Ovary (tissue), 7 donors: ENCODE measurements at regions not wholly inside any gene's neighbourhood (a gene's known extent, or its start where the extent isn't known, plus 50 kb on each side); places are given as distances from the start of the nearest gene placed in this dataset.

Experiments used
- DNase-seq, 5 donors: peaks; one replicate each; pipeline ENCODE4 v3.0.0-alpha.2; 2019 to 2020
- H3K27ac ChIP-seq, 2 donors: fragments of 200-600 bp; one replicate each; pipeline versions ENCODE4 v1.5.1 to v1.8.0; 2019 to 2022
- H3K27me3 ChIP-seq: fragments of 200-600 bp; one replicate; pipeline ENCODE4 v1.8.0; 2022
- H3K36me3 ChIP-seq: fragments of 200-600 bp; sonication (generic); one replicate; pipeline ENCODE4 v1.5.1; 2019
- H3K4me1 ChIP-seq: one replicate; pipeline ENCODE4 v1.8.1; 2013; ENCODE audit warnings: mild to moderate bottlenecking, moderate library complexity; ENCODE audit not compliant: insufficient read depth
- H3K4me3 ChIP-seq: fragments of 200-600 bp; sonication (generic); one replicate; pipeline ENCODE4 v1.5.1; 2017
- H3K9me3 ChIP-seq, 2 donors: fragments of 200-600 bp in 1 of 2; sonication (generic) in 1 of 2; one replicate each; pipeline versions ENCODE4 v1.5.1 to v1.8.1; 2013 to 2019; ENCODE audit warnings: mild to moderate bottlenecking in 1 of 2, moderate library complexity in 1 of 2
- EP300 ChIP-seq: sonication (generic); formaldehyde crosslinking; IDR thresholded peaks from one replicate; pipeline ENCODE4 v1.6.1; 2017; ENCODE audit warnings: antibody characterized with exemption
- POLR2A ChIP-seq: fragments of 450-650 bp; IDR thresholded peaks from one replicate; pipeline ENCODE4 v1.6.1; 2017; ENCODE audit warnings: antibody characterized with exemption, mild to moderate bottlenecking, moderate library complexity
- WGBS, 3 donors: extraction: QIAGEN DNeasy Blood & Tissue Kit in 1 of 3; methylation state at CpG; one replicate each; pipeline versions ENCODE4 v1.1.5 to v1.1.7; 2013 to 2017; 5-methylcytosine and 5-hydroxymethylcytosine counted together
- intact Hi-C, 4 donors: fragments of 100-400 bp; cut with DNase I; formaldehyde crosslinking; loops; one replicate each; pipeline versions ENCODE4 v1.11.0 to v1.15.1; 2022 to 2023
- TF ChIP-seq, protein P1 (sequence below), 3 donors: fragments of 450-650 bp in 2 of 3; fragments of 200-600 bp in 1 of 3; IDR thresholded peaks; one replicate each; pipeline versions ENCODE4 v1.5.1 to v1.8.0; 2016 to 2022; ENCODE audit warnings: antibody characterized with exemption in 3 of 3, mild to moderate bottlenecking in 1 of 3
- donor health status: DM: no; HTN: no; CAD: no; lungs with moderate emphysema.
- donor health status: DM: no; HTN: no; CAD: no.
- donor health status: Bipolar disorder and iron deficiency.
- donor health status: DM: no; HTN: no; CAD: no.
- donor health status: DM: yes; HTN: yes; CAD: no.

DNA sequence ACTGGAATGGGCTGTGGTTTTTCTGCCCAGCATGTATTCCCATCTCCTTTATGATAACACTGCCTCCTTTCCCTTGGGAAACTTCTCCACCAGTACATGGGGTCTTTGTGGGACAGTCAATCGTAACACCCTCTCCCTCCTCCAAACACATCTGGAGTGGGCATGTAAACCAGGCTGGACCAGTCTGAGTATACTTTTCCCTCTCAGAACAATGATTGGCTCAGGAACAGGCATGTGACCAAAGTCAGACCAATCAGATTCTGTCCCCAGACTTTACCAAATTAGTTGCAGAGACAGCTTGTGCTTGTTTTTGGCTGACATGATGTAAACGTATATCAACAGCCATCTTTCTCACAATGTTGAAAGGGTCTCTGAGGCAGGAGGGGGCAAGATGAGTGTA lies 97.1 kb upstream of the CRBN start:
- 85 to 94% (median 87%) methylated on average over 2 of the region's 2 CpGs for WGBS, 3 donors
- intact Hi-C loops = no loop called here
- Histone ChIP-seq H3K9me3 (no peaks in the 10 kb centered on the region), H3K27ac (no peak overlapping the region), H3K4me1 (no peaks in the 10 kb centered on the region), H3K27me3 (no peaks in the 10 kb centered on the region), H3K36me3 (no peaks in the 10 kb centered on the region), H3K4me3 (no peak overlapping the region)
- no peak for DNase-seq
- no peak for TF ChIP-seq POLR2A
- no peak for TF ChIP-seq EP300
- TF ChIP-seq, protein P1, sequence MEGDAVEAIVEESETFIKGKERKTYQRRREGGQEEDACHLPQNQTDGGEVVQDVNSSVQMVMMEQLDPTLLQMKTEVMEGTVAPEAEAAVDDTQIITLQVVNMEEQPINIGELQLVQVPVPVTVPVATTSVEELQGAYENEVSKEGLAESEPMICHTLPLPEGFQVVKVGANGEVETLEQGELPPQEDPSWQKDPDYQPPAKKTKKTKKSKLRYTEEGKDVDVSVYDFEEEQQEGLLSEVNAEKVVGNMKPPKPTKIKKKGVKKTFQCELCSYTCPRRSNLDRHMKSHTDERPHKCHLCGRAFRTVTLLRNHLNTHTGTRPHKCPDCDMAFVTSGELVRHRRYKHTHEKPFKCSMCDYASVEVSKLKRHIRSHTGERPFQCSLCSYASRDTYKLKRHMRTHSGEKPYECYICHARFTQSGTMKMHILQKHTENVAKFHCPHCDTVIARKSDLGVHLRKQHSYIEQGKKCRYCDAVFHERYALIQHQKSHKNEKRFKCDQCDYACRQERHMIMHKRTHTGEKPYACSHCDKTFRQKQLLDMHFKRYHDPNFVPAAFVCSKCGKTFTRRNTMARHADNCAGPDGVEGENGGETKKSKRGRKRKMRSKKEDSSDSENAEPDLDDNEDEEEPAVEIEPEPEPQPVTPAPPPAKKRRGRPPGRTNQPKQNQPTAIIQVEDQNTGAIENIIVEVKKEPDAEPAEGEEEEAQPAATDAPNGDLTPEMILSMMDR (IDR thresholded peaks at IDR 0.05) = no peak

DNA sequence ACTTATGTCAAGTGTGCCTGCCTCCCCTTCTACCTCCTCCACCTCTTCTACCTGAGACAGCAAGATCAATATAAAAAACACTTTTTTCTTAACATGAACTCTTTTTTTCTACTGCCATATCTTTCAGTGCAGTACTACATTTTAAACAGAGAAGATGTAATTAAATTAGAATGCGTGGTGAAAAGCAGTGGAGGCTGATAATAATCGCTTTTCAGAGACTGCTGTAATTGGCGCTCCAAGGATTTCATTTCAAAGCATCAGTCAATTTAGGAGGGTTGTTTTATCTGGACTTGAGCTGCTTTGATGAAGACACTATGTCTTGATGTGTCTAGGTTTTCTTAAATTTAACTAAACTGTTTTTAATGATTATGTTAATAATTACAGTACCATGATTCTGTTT lies 85.3 kb upstream of the CRBN start:
- DNase-seq = no peak
- Histone ChIP-seq H3K27me3 (no peaks in the 10 kb centered on the region), H3K4me1 (no peaks in the 10 kb centered on the region), H3K36me3 (no peaks in the 10 kb centered on the region), H3K27ac (no peak overlapping the region), H3K9me3 (no peaks in the 10 kb centered on the region), H3K4me3 (no peak overlapping the region)
- TF ChIP-seq EP300 (no peak), POLR2A (no peak)
- TF ChIP-seq, protein P1 (IDR thresholded peaks at IDR 0.05) = no peak
- WGBS, 3 donors = 34 to 54% (median 49%) methylated on average over 3 of the region's 3 CpGs
- intact Hi-C loops = no loop called here

DNA sequence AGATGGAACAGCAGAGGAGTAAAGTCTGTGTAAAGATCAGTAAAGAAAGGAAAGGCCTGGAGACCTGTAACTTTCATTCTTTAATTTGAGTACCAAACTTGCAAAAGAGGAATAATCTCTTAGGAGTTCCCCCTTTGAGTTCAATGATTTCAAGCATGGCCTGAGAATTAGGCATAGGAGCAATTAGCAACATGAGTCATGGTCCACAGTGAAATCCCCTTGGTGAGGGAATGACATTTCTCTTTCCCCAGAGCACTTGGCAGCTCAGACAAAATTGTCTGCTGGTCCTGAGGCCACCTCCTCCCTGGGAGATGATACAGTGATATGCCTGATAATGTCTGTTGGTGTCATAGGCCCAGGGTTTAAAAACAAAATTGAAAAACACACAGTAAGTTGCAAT lies 81.4 kb upstream of the CRBN start:
- no peaks in the 10 kb centered on the region for H3K9me3 ChIP-seq
- no peak for TF ChIP-seq POLR2A
- TF ChIP-seq, protein P1 (IDR thresholded peaks at IDR 0.05) = no peak
- TF ChIP-seq EP300 = no peak
- intact Hi-C loops = no loop called here

DNA sequence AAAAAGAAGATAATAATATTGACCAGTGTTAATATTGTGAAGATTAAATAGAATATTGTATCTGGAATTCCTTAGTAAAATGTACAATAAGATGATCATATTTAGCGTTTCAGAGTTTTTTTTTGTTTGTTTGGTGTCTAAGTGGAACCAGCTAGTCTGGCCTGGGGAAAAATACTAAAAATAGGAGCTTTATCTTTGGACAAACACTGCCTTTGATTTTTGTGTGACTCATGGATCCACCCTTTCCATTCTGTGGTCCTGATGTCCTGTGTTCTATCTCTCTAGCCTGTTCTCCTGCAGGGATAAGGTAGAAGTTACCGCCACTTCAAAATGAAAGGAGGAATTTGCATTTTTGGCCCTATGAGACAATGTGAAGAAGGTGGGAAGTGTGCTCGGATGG lies 79.7 kb upstream of the CRBN start:
- intact Hi-C loops = no loop called here

More for the DNA sequence above, 81.4 kb upstream of the CRBN start:
- Histone ChIP-seq H3K27ac (no peak overlapping the region), H3K27me3 (no peaks in the 10 kb centered on the region), H3K4me3 (no peak overlapping the region), H3K36me3 (no peaks in the 10 kb centered on the region), H3K4me1 (no peaks in the 10 kb centered on the region)
- DNase-seq = no peak

More for the DNA sequence above, 79.7 kb upstream of the CRBN start:
- Histone ChIP-seq H3K9me3 (no peaks in the 10 kb centered on the region), H3K36me3 (no peaks in the 10 kb centered on the region), H3K4me1 (no peaks in the 10 kb centered on the region), H3K4me3 (no peak overlapping the region), H3K27me3 (no peaks in the 10 kb centered on the region), H3K27ac (no peak overlapping the region)
- WGBS, 3 donors = 76 to 80% (median 77%) methylated on average over 3 of the region's 3 CpGs
- TF ChIP-seq EP300 (no peak), POLR2A (no peak)
- TF ChIP-seq, protein P1 (IDR thresholded peaks at IDR 0.05) = no peak
- no peak for DNase-seq
